DND-41 (cell line): ENCODE measurements at regions not wholly inside any gene's neighbourhood (a gene's known extent, or its start where the extent isn't known, plus 50 kb on each side); places are given as distances from the start of the nearest gene placed in this dataset.

ENCODE experiments used
- ATAC-seq: fragments of 200-7000 bp; cut with Tn5 transposase; 3 replicates; pipeline ENCODE4 v1.9.1; 2021; ENCODE audit warnings: low read depth; ENCODE audit not compliant: insufficient read depth
- DNase-seq: peaks from one replicate; pipeline ENCODE4 v3.0.0-alpha.2; 2020
- H2AFZ ChIP-seq: 2 replicates; pipeline ENCODE4 v1.6.0; 2012; ENCODE audit warnings: low read depth, low read length
- H3K27ac ChIP-seq: 2 replicates; pipeline ENCODE4 v1.5.1; 2012; ENCODE audit warnings: low read length, inconsistent platforms
- H3K27me3 ChIP-seq: fragments of 200-600 bp; sonication (generic); 2 replicates; pipeline ENCODE4 v1.6.0; 2012; ENCODE audit warnings: low read length, mild to moderate bottlenecking, inconsistent platforms; ENCODE audit not compliant: insufficient read depth, poor library complexity
- H3K36me3 ChIP-seq: 2 replicates; pipeline ENCODE4 v1.5.1; 2012; ENCODE audit warnings: low read length, inconsistent platforms; ENCODE audit not compliant: insufficient read depth
- H3K4me1 ChIP-seq: 2 replicates; pipeline ENCODE4 v1.5.1; 2012; ENCODE audit warnings: mild to moderate bottlenecking, low read length; ENCODE audit not compliant: insufficient read depth
- H3K4me2 ChIP-seq: 2 replicates; pipeline ENCODE4 v1.6.0; 2012; ENCODE audit warnings: mild to moderate bottlenecking, moderate library complexity, low read length, inconsistent platforms; ENCODE audit not compliant: insufficient read depth
- H3K4me3 ChIP-seq, 2 experiments: fragments of 200-600 bp in 1 of 2; shearing (Covaris generic) in 1 of 2; 2 replicates each; pipeline ENCODE4 v1.5.1; 2012 to 2016; ENCODE audit warnings: inconsistent platforms in 2 of 2, low read length in 2 of 2, mild to moderate bottlenecking in 2 of 2, low read depth in 1 of 2, moderate library complexity in 1 of 2
- H3K79me2 ChIP-seq: 2 replicates; pipeline ENCODE4 v1.6.0; 2012; ENCODE audit warnings: low read length, inconsistent platforms; ENCODE audit not compliant: insufficient read depth
- H3K9ac ChIP-seq: 2 replicates; pipeline ENCODE4 v1.6.0; 2012; ENCODE audit warnings: low read depth, mild to moderate bottlenecking, inconsistent platforms, low read length, moderate library complexity
- H3K9me3 ChIP-seq: 2 replicates; pipeline ENCODE4 v1.5.1; 2012; ENCODE audit warnings: low read length, moderate library complexity, mild to moderate bottlenecking, inconsistent platforms; ENCODE audit not compliant: insufficient read depth, severe bottlenecking
- H4K20me1 ChIP-seq: 2 replicates; pipeline ENCODE4 v1.6.0; 2012; ENCODE audit warnings: low read length; ENCODE audit not compliant: insufficient read depth
- CTCF ChIP-seq: IDR thresholded peaks from 2 replicates; pipeline ENCODE4 v1.5.1; 2012; ENCODE audit warnings: borderline replicate concordance, low read length, moderate library complexity, mild to moderate bottlenecking; ENCODE audit not compliant: poor library complexity, severe bottlenecking; ENCODE audit errors: extremely low read depth
- EZH2 ChIP-seq: IDR thresholded peaks from 3 replicates; pipeline ENCODE4 v1.6.1; 2012; ENCODE audit warnings: borderline replicate concordance, low read depth, mild to moderate bottlenecking, moderate library complexity, low read length, inconsistent platforms; ENCODE audit not compliant: severe bottlenecking

DNA sequence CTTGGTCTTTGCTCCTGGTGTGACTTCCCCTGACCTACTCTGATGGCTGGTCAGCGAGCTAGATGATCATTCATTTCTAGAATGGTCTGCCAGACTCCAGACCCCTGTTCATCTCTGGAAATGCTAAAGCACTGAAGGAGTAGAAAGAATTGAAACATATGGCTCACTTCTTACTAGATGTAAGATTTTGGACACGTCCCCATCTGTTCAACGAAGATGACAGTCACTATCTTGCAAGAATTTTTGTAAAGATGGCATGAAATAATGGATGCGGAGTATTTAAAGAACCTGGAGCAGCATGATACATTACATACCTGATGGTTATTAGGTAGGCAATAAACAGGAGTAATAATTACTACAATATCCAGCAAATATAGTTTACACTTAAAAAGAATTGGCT, 252.7 kb upstream of the SDK2 start:
- TF ChIP-seq CTCF (no peak), EZH2 (no peak)
- Histone ChIP-seq H2AFZ (no peak overlapping the region), H3K9ac (no peak overlapping the region), H3K9me3 (no peaks in the 10 kb centered on the region), H4K20me1 (no peaks in the 10 kb centered on the region), H3K4me3 (no peak overlapping the region), H3K4me1 (no peaks in the 10 kb centered on the region), H3K4me2 (no peak overlapping the region), H3K27ac (no peak overlapping the region), H3K36me3 (no peaks in the 10 kb centered on the region), H3K79me2 (no peaks in the 10 kb centered on the region), H3K27me3 (peaks cover 11% of the 10 kb centered on the region)
- DNase-seq (no peak), ATAC-seq (no peak)

- Histone ChIP-seq H4K20me1 (no peaks in the 10 kb centered on the region), H3K4me1 (no peaks in the 10 kb centered on the region), H3K9ac (no peak overlapping the region), H3K4me2 (no peak overlapping the region), H3K79me2 (no peaks in the 10 kb centered on the region), H3K9me3 (no peaks in the 10 kb centered on the region), H3K36me3 (no peaks in the 10 kb centered on the region), H3K4me3 (no peak overlapping the region), H2AFZ (no peak overlapping the region), H3K27me3 (peaks cover 7% of the 10 kb centered on the region), H3K27ac (no peak overlapping the region)
- DNase-seq: no peak
- ATAC-seq: no peak
- TF ChIP-seq CTCF: no peak
- no peak for TF ChIP-seq EZH2
These were observed 255.6 kb upstream of the SDK2 start for GRCh38 chr17:73899839-73900238.

- no peak for ATAC-seq
- no peak for DNase-seq
These were observed 256.3 kb upstream of the SDK2 start for GRCh38 chr17:73900516-73900915.

More at GRCh38 chr17:73900516-73900915, 256.3 kb upstream of the SDK2 start:
- Histone ChIP-seq H3K9me3 (no peaks in the 10 kb centered on the region), H3K4me1 (no peaks in the 10 kb centered on the region), H3K27me3 (peaks cover 3% of the 10 kb centered on the region), H3K9ac (no peak overlapping the region), H3K27ac (no peak overlapping the region), H2AFZ (no peak overlapping the region), H3K36me3 (no peaks in the 10 kb centered on the region), H3K4me2 (no peak overlapping the region), H3K79me2 (no peaks in the 10 kb centered on the region), H4K20me1 (no peaks in the 10 kb centered on the region), H3K4me3 (no peak overlapping the region)
- TF ChIP-seq EZH2 (no peak), CTCF (no peak)
